Mucosa of rectum (tissue), 2 donors: ENCODE measurements at regions not wholly inside any gene's neighbourhood (a gene's known extent, or its start where the extent isn't known, plus 50 kb on each side); places are given as distances from the start of the nearest gene placed in this dataset.

Source experiments
- H3K27ac ChIP-seq, 2 donors: one replicate each; pipeline ENCODE4 v1.7.0; 2013; ENCODE audit warnings: inconsistent platforms in 2 of 2, low read depth in 2 of 2, low read length in 2 of 2
- H3K27me3 ChIP-seq, 2 donors: one replicate each; pipeline ENCODE4 v1.7.0; 2013; ENCODE audit warnings: low read length in 2 of 2; ENCODE audit not compliant: control insufficient read depth in 2 of 2, insufficient read depth in 2 of 2
- H3K36me3 ChIP-seq, 2 donors: one replicate each; pipeline ENCODE4 v1.7.0; 2013; ENCODE audit warnings: low read length in 2 of 2; ENCODE audit not compliant: control insufficient read depth in 2 of 2, insufficient read depth in 2 of 2
- H3K4me1 ChIP-seq, 2 donors: one replicate each; pipeline ENCODE4 v1.7.0; 2013; ENCODE audit warnings: low read length in 2 of 2, mild to moderate bottlenecking in 1 of 2; ENCODE audit not compliant: control insufficient read depth in 2 of 2, insufficient read depth in 2 of 2
- H3K4me3 ChIP-seq, 2 donors: one replicate each; pipeline ENCODE4 v1.7.0; 2013; ENCODE audit warnings: low read length in 2 of 2
- H3K9ac ChIP-seq, 2 donors: one replicate each; pipeline ENCODE4 v1.7.0; 2013; ENCODE audit warnings: low read length in 2 of 2, low read depth in 1 of 2, mild to moderate bottlenecking in 1 of 2
- H3K9me3 ChIP-seq, 2 donors: one replicate each; pipeline ENCODE4 v1.7.0; 2013; ENCODE audit warnings: low read length in 2 of 2; ENCODE audit not compliant: control insufficient read depth in 2 of 2
- donor health status: healthy.
- donor health status: Normal muscosa, but diverticular disease.

DNA sequence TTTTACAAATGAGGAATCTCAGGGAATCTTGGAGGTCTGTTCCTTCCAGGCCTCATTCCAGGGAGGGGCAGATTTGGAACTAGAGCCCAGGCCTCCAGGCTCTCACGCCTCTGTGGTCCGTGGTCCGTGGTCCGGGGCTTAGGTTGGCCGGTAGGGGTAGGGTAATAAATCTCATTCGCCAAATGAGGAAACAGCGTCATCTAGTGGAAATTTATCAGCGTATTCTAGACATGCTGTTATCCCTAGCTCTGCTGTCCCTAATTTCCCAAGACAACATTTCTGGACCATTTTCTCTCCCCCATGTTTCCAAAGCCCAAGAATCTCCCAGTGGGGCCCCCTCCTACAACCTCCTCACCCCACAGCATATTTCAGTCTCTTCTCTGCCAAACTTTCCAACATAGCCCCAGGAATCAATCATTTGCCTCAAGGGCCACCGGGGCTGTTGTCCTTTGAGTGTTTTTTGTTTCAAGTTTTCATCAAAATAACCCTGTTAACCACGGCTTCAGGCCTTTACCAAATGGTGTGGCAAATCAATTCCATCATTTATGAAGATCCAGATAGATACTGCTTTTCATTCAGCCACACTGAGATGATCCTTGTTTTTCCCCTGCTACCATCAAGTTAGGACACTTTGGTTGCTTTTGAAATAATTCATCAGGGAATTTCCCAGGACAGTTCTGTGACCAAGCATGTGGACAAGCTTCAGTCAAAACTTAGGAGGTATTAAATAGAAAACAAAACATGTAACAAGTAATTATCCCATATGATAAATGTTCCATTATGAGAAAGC lies 126.8 kb downstream of the ALDH8A1 start:
- Histone ChIP-seq H3K27me3 (no peaks in the 10 kb centered on the region), H3K27ac (no peak overlapping the region), H3K9me3 (no peaks in the 10 kb centered on the region), H3K4me1 (peaks cover 0 to 3% of the 10 kb centered on the region in 2 donors), H3K36me3 (no peaks in the 10 kb centered on the region), H3K9ac (no peak overlapping the region), H3K4me3 (no peak overlapping the region)

DNA sequence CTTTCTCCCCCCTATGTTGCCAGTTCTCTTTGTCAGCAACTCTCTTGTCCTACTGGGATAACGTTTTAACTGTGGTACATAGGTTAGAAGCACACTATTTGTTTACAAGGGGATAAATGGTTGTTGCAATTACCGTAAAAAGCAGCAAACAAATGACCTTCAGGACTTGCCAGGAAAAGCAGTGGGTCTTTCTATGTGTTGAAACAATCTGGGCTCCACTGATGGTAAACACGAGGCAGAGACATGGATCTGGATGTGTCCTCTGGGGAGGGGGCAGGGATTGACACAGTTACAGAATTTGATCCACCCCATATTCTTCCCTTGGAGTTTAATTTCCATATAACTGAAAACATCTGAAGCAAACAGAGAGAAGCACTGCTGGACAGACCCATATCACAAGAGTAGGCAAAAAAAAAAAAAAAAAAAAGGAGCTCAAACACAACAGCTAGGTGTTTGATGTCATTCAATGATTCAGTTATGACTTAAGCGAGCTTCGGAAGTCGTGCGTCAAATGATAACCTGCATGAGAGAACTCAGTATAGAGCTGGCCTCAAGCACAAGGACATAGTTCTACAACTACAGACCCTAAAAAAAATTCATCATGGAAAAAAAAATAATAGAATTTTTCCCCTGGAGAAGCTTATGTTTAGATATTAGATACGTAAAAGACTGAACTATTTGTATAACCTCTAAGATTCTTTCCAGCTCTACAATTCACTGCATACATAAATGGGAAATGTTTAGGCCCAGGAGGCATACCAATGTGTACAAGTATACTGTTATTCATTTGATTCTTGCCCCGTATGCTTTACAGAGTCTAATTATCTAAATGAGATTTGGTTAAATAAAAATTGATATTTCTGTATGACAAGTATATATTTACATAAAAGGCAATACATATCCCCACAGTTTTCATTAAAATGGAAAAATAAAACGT lies 127.7 kb downstream of the ALDH8A1 start:
- H3K36me3 ChIP-seq: no peaks in the 10 kb centered on the region
- no peak overlapping the region for H3K9ac ChIP-seq
- H3K9me3 ChIP-seq: no peaks in the 10 kb centered on the region
- H3K4me3 ChIP-seq: no peak overlapping the region
- peaks cover 0 to 3% of the 10 kb centered on the region in 2 donors for H3K4me1 ChIP-seq
- no peak overlapping the region for H3K27ac ChIP-seq
- H3K27me3 ChIP-seq: no peaks in the 10 kb centered on the region

DNA sequence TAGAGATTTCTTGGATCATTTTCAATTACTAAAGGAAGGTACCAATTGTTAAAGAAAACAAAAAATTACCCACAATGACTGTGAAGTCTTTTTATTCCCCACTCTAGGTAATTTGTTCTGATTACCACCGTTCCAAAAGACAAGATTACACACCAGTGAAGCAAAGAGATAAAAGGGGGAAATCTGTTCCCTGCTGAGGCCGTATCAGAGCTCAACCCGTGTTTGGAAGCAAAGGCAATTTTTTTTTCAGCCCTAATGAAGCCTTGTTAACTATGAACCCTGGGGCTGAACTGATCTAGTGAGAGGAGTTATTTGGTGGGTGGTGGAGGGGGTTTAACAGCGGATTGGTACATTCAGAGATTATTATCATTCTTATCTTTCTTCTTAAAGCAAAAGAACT lies 128.5 kb downstream of the ALDH8A1 start:
- Histone ChIP-seq H3K4me1 (peaks cover 0 to 3% of the 10 kb centered on the region in 2 donors), H3K27me3 (no peaks in the 10 kb centered on the region), H3K9me3 (no peaks in the 10 kb centered on the region), H3K9ac (no peak overlapping the region), H3K27ac (no peak overlapping the region), H3K36me3 (no peaks in the 10 kb centered on the region), H3K4me3 (no peak overlapping the region)

DNA sequence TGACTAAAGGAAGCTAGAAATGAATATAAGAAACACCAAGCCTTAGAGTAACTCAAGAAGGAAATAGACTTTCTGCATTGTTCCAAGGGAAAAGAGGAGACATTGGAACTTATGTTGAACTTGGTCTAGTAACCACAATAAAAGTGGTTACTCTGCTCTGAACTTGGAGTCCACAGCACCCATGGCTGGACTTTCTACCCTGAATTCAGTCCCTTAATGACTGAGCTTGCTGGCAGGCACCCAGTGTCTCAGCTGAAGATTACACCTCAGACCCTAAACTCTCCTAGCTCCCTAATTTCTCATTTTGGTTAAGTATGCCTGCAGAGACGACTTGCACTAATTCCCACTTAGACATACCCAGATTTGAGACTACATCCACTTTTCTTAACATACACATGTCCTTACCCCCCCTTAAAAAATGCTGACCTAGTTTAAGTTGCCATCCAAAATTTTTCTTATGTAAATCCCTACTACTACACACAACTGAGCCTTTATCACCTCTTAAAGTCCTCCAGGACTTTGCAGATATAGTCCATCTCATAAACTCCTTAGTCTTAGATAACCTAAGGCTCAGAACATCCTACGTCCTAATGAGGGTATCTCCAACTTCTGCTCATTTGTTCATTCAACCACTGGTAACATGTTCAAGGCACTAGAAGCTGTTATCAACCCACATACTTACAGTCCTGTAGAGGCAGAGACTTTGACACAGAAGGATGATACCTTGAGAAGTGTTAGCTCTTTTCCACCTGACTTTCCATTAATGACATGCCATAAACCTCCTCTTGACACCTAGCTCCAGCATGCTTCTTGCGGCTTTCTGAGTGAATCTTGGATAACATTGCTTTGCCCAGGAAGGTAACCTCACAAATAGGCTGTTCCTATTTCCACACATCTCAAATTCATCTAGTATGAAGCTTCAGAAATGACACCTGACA lies 129.8 kb downstream of the ALDH8A1 start:
- no peaks in the 10 kb centered on the region for H3K27me3 ChIP-seq
- no peaks in the 10 kb centered on the region for H3K9me3 ChIP-seq
- no peak overlapping the region for H3K27ac ChIP-seq
- H3K4me1 ChIP-seq: peaks cover 0 to 3% of the 10 kb centered on the region in 2 donors
- no peak overlapping the region for H3K4me3 ChIP-seq
- no peak overlapping the region for H3K9ac ChIP-seq
- no peaks in the 10 kb centered on the region for H3K36me3 ChIP-seq

DNA sequence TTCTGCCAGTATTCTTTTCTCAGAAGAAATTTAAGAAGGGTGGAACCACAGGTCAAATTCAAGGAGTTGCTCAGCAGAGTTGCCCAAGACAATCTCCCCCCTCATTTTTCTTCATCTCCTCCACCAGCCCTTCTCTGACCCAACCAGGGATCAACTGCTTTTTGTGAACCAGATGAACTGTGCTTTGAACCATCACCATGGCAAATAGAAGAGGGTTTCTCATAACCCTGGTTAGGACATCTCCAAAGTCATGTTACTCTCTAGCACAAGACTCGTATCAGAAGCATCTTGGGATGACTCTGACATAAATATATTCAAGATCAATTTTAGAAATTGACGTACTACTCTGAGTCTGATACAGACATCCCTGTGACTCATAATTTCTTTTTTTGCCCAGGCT lies 130.7 kb downstream of the ALDH8A1 start:
- Histone ChIP-seq H3K36me3 (no peaks in the 10 kb centered on the region), H3K9ac (no peak overlapping the region), H3K4me1 (peaks cover 0 to 3% of the 10 kb centered on the region in 2 donors), H3K4me3 (no peak overlapping the region), H3K27me3 (no peaks in the 10 kb centered on the region), H3K9me3 (no peaks in the 10 kb centered on the region), H3K27ac (no peak overlapping the region)

DNA sequence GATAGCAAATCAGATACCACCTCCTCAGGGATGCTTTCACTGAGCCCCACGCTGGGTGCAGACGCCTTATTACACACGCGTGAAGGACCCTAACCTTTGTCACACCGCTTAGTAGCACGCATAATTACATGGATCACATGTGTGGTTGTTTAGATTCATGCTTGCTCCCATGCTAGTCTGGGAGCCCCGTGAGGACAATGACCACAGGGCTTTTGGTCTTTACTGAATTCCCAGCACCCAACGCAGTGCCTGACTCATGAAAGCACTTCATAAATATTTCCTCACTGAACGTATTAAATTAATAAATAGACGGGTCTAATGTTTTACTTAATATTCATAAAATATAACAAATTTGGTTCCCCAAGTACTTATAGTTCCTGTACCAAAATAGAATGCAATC lies 132.5 kb downstream of the ALDH8A1 start:
- H3K9me3 ChIP-seq: no peaks in the 10 kb centered on the region
- no peak overlapping the region for H3K9ac ChIP-seq
- H3K36me3 ChIP-seq: no peaks in the 10 kb centered on the region
- H3K4me3 ChIP-seq: no peak overlapping the region
- H3K27me3 ChIP-seq: no peaks in the 10 kb centered on the region
- H3K4me1 ChIP-seq: no peaks in the 10 kb centered on the region
- H3K27ac ChIP-seq: no peak overlapping the region

DNA sequence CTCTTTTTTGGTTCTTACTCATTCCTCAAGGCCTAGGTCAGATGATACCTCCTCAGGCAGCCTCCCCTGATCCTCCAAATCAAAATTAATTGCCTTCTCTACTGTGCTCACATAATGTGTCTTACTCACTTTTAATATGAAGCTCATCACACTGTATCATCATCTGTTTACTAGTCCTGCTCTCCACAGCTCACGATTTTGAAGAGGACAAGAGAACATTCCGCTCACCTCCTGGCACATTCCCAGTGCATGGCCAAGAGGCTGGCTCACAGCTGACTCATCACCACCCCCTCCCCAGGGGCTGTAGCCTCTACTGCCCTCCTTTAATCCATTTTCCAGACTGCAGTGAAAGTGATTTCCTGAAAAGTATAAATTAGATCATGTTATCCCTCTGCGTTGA lies 133.1 kb downstream of the ALDH8A1 start:
- Histone ChIP-seq H3K4me1 (no peaks in the 10 kb centered on the region), H3K9me3 (no peaks in the 10 kb centered on the region), H3K36me3 (no peaks in the 10 kb centered on the region), H3K27ac (no peak overlapping the region), H3K27me3 (no peaks in the 10 kb centered on the region), H3K9ac (no peak overlapping the region), H3K4me3 (no peak overlapping the region)

DNA sequence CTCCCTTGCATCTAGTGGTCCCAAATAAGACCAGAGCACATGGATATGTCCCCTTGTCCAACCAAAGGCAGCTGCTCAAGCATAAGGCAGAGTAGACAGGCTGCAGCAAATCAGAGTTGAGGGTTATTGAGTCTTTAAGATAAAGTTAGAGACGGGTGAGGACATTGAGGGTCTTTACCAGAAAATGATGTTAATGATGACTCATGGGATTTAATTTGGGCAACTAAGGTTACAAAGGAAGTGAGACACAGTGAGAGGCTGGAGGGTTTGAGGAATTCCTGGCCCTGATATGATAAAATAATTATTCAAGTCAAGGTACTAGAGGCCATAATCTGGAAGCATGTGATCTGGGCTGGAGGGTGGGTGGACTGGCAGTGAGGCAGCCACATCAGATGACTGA lies 133.6 kb downstream of the ALDH8A1 start:
- H3K9ac ChIP-seq: no peak overlapping the region
- no peaks in the 10 kb centered on the region for H3K27me3 ChIP-seq
- no peaks in the 10 kb centered on the region for H3K9me3 ChIP-seq
- H3K4me1 ChIP-seq: no peaks in the 10 kb centered on the region
- no peaks in the 10 kb centered on the region for H3K36me3 ChIP-seq
- H3K27ac ChIP-seq: no peak overlapping the region
- no peak overlapping the region for H3K4me3 ChIP-seq

DNA sequence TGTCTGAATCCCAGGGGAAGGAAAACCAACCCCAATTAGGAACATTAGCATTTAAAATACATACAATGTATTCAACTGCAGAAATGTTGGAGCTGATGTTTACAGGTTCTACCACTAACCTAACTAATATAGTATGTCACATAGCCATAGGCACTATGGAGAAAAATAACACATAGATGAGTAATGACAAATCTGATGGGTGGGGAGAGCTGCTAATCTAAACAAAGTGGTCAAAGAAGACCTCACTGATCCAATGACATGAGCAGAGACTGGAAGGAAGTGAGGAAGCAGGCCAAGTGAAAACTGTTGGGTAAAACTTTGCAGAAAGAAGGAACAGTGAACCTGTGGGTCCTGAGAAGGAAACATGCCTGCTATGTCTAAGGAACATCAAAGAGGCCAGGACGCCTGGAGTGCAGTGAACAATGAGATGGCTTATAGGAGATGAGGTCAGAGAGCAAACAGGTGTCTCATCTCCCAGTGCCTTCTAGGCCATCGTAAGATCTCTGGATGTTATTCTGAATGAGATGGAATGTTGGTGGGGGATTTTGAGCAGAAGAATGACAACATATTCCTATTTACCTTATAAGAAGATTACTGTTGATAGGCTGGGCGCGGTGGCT lies 135.7 kb downstream of the ALDH8A1 start:
- no peaks in the 10 kb centered on the region for H3K36me3 ChIP-seq
- H3K9me3 ChIP-seq: no peaks in the 10 kb centered on the region
- H3K4me1 ChIP-seq: no peaks in the 10 kb centered on the region
- no peaks in the 10 kb centered on the region for H3K27me3 ChIP-seq
- H3K4me3 ChIP-seq: no peak overlapping the region
- H3K27ac ChIP-seq: no peak overlapping the region
- no peak overlapping the region for H3K9ac ChIP-seq
